DND-41 (cell line): ENCODE measurements at regions not wholly inside any gene's neighbourhood (a gene's known extent, or its start where the extent isn't known, plus 50 kb on each side); places are given as distances from the start of the nearest gene placed in this dataset.

Source experiments
- ATAC-seq: fragments of 200-7000 bp; cut with Tn5 transposase; 3 replicates; pipeline ENCODE4 v1.9.1; 2021; ENCODE audit warnings: low read depth; ENCODE audit not compliant: insufficient read depth
- DNase-seq: peaks from one replicate; pipeline ENCODE4 v3.0.0-alpha.2; 2020
- H2AFZ ChIP-seq: 2 replicates; pipeline ENCODE4 v1.6.0; 2012; ENCODE audit warnings: low read depth, low read length
- H3K27ac ChIP-seq: 2 replicates; pipeline ENCODE4 v1.5.1; 2012; ENCODE audit warnings: low read length, inconsistent platforms
- H3K27me3 ChIP-seq: fragments of 200-600 bp; sonication (generic); 2 replicates; pipeline ENCODE4 v1.6.0; 2012; ENCODE audit warnings: low read length, mild to moderate bottlenecking, inconsistent platforms; ENCODE audit not compliant: insufficient read depth, poor library complexity
- H3K36me3 ChIP-seq: 2 replicates; pipeline ENCODE4 v1.5.1; 2012; ENCODE audit warnings: low read length, inconsistent platforms; ENCODE audit not compliant: insufficient read depth
- H3K4me1 ChIP-seq: 2 replicates; pipeline ENCODE4 v1.5.1; 2012; ENCODE audit warnings: mild to moderate bottlenecking, low read length; ENCODE audit not compliant: insufficient read depth
- H3K4me2 ChIP-seq: 2 replicates; pipeline ENCODE4 v1.6.0; 2012; ENCODE audit warnings: mild to moderate bottlenecking, moderate library complexity, low read length, inconsistent platforms; ENCODE audit not compliant: insufficient read depth
- H3K4me3 ChIP-seq, 2 experiments: fragments of 200-600 bp in 1 of 2; shearing (Covaris generic) in 1 of 2; 2 replicates each; pipeline ENCODE4 v1.5.1; 2012 to 2016; ENCODE audit warnings: inconsistent platforms in 2 of 2, low read length in 2 of 2, mild to moderate bottlenecking in 2 of 2, low read depth in 1 of 2, moderate library complexity in 1 of 2
- H3K79me2 ChIP-seq: 2 replicates; pipeline ENCODE4 v1.6.0; 2012; ENCODE audit warnings: low read length, inconsistent platforms; ENCODE audit not compliant: insufficient read depth
- H3K9ac ChIP-seq: 2 replicates; pipeline ENCODE4 v1.6.0; 2012; ENCODE audit warnings: low read depth, mild to moderate bottlenecking, inconsistent platforms, low read length, moderate library complexity
- H3K9me3 ChIP-seq: 2 replicates; pipeline ENCODE4 v1.5.1; 2012; ENCODE audit warnings: low read length, moderate library complexity, mild to moderate bottlenecking, inconsistent platforms; ENCODE audit not compliant: insufficient read depth, severe bottlenecking
- H4K20me1 ChIP-seq: 2 replicates; pipeline ENCODE4 v1.6.0; 2012; ENCODE audit warnings: low read length; ENCODE audit not compliant: insufficient read depth
- EZH2 ChIP-seq: IDR thresholded peaks from 3 replicates; pipeline ENCODE4 v1.6.1; 2012; ENCODE audit warnings: borderline replicate concordance, low read depth, mild to moderate bottlenecking, moderate library complexity, low read length, inconsistent platforms; ENCODE audit not compliant: severe bottlenecking
- TF ChIP-seq, protein P1 (sequence below): IDR thresholded peaks from 2 replicates; pipeline ENCODE4 v1.5.1; 2012; ENCODE audit warnings: borderline replicate concordance, low read length, moderate library complexity, mild to moderate bottlenecking; ENCODE audit not compliant: poor library complexity, severe bottlenecking; ENCODE audit errors: extremely low read depth

DNA sequence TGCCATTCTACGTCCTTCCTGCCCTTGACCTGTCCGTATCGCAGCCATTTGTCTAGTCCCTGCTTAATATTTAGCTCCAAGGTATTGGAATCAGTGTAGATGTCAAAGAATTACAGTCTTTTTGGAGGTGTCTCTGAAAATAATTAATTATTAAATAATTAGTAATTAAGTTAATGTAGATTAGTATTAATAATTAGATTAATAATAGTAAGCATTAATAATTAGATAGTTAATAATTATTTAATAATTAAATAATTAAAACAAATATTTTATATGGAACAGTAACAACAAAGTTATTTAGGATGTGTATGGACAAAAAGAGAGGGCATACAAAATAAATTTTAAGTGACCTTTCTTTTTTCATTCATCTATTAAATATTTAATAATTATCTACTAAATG is 639.6 kb downstream of the AACS start:
- Histone ChIP-seq H3K9me3 (no peaks in the 10 kb centered on the region), H3K4me3 (no peak overlapping the region), H3K36me3 (no peaks in the 10 kb centered on the region), H3K9ac (no peak overlapping the region), H3K79me2 (no peaks in the 10 kb centered on the region), H2AFZ (no peak overlapping the region), H3K27me3 (no peaks in the 10 kb centered on the region), H3K27ac (no peak overlapping the region), H3K4me1 (no peaks in the 10 kb centered on the region), H3K4me2 (no peak overlapping the region), H4K20me1 (no peaks in the 10 kb centered on the region)
- DNase-seq = no peak
- no peak for ATAC-seq
- no peak for TF ChIP-seq EZH2
- TF ChIP-seq, protein P1, sequence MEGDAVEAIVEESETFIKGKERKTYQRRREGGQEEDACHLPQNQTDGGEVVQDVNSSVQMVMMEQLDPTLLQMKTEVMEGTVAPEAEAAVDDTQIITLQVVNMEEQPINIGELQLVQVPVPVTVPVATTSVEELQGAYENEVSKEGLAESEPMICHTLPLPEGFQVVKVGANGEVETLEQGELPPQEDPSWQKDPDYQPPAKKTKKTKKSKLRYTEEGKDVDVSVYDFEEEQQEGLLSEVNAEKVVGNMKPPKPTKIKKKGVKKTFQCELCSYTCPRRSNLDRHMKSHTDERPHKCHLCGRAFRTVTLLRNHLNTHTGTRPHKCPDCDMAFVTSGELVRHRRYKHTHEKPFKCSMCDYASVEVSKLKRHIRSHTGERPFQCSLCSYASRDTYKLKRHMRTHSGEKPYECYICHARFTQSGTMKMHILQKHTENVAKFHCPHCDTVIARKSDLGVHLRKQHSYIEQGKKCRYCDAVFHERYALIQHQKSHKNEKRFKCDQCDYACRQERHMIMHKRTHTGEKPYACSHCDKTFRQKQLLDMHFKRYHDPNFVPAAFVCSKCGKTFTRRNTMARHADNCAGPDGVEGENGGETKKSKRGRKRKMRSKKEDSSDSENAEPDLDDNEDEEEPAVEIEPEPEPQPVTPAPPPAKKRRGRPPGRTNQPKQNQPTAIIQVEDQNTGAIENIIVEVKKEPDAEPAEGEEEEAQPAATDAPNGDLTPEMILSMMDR = no peak

GRCh38 chr12:125720961-125721360 is 655.7 kb downstream of the AACS start:
- H3K4me3 ChIP-seq = no peak overlapping the region
- H3K9ac ChIP-seq = no peak overlapping the region
- no peaks in the 10 kb centered on the region for H4K20me1 ChIP-seq
- no peak for TF ChIP-seq EZH2
- TF ChIP-seq, protein P1 = no peak
- H2AFZ ChIP-seq = no peak overlapping the region
- H3K79me2 ChIP-seq = no peaks in the 10 kb centered on the region
- no peak overlapping the region for H3K27ac ChIP-seq
- ATAC-seq (no peak), DNase-seq (no peak)
- H3K27me3 ChIP-seq = no peaks in the 10 kb centered on the region
- H3K9me3 ChIP-seq = peaks cover 8% of the 10 kb centered on the region
- H3K4me1 ChIP-seq = no peaks in the 10 kb centered on the region
- no peaks in the 10 kb centered on the region for H3K36me3 ChIP-seq
- no peak overlapping the region for H3K4me2 ChIP-seq

- Histone ChIP-seq H2AFZ (no peak overlapping the region), H3K36me3 (no peaks in the 10 kb centered on the region), H3K79me2 (no peaks in the 10 kb centered on the region), H3K9ac (no peak overlapping the region), H4K20me1 (no peaks in the 10 kb centered on the region), H3K27ac (no peak overlapping the region), H3K4me1 (no peaks in the 10 kb centered on the region), H3K4me2 (no peak overlapping the region), H3K9me3 (no peaks in the 10 kb centered on the region), H3K4me3 (no peak overlapping the region), H3K27me3 (no peaks in the 10 kb centered on the region)
- no peak for DNase-seq
- ATAC-seq = no peak
- TF ChIP-seq, protein P1 = no peak
- no peak for TF ChIP-seq EZH2
Measured at GRCh38 chr12:125734137-125734536, 668.9 kb downstream of the AACS start.

- H2AFZ ChIP-seq = no peak overlapping the region
- H3K9ac ChIP-seq = no peak overlapping the region
- no peak overlapping the region for H3K4me2 ChIP-seq
- H3K9me3 ChIP-seq = no peaks in the 10 kb centered on the region
- no peaks in the 10 kb centered on the region for H3K36me3 ChIP-seq
- no peaks in the 10 kb centered on the region for H3K27me3 ChIP-seq
- no peak overlapping the region for H3K4me3 ChIP-seq
- H3K79me2 ChIP-seq = no peaks in the 10 kb centered on the region
- H3K4me1 ChIP-seq = no peaks in the 10 kb centered on the region
- H3K27ac ChIP-seq = no peak overlapping the region
- DNase-seq (no peak), ATAC-seq (no peak)
- no peaks in the 10 kb centered on the region for H4K20me1 ChIP-seq
- TF ChIP-seq EZH2 = no peak
- TF ChIP-seq, protein P1 = no peak
Measured at GRCh38 chr12:125738211-125738610, 673.0 kb downstream of the AACS start.
